Tibial nerve (tissue), 3 donors: ENCODE measurements at regions not wholly inside any gene's neighbourhood (a gene's known extent, or its start where the extent isn't known, plus 50 kb on each side); places are given as distances from the start of the nearest gene placed in this dataset.

ENCODE experiments used
- CTCF ChIP-seq, 5 experiments: fragments of 200-600 bp in 3 of 5; fragments of 450-650 bp in 2 of 5; sonication (generic) in 3 of 5; IDR thresholded peaks; one replicate each; pipeline ENCODE4 v1.5.1; 2016 to 2019; ENCODE audit warnings: antibody characterized with exemption in 5 of 5, mild to moderate bottlenecking in 3 of 5, moderate library complexity in 2 of 5
- POLR2A ChIP-seq, 2 donors: fragments of 450-650 bp; IDR thresholded peaks; one replicate each; pipeline ENCODE4 v1.6.1; 2017; ENCODE audit warnings: antibody characterized with exemption in 2 of 2, mild to moderate bottlenecking in 2 of 2, moderate library complexity in 2 of 2

GRCh38 chr12:19847294-19848059 lies 408.2 kb downstream of the AEBP2 start:
- TF ChIP-seq POLR2A (IDR thresholded peaks at IDR 0.05) = no peak
- TF ChIP-seq CTCF (IDR thresholded peaks at IDR 0.05) = no peak
